Fibroblast of lung (primary cell): ENCODE measurements at regions not wholly inside any gene's neighbourhood (a gene's known extent, or its start where the extent isn't known, plus 50 kb on each side); places are given as distances from the start of the nearest gene placed in this dataset.
"Not testable (repeated sequence)": the region's sequence is repeated elsewhere in the genome, so short reads cannot be mapped to it uniquely, and the experiment has no call there.

Experiments
- DNase-seq, 2 donors: peaks; one replicate each; pipeline versions ENCODE4 v3.0.0 to v3.0.0-alpha.2; 2010; ENCODE audit warnings: low read depth in 2 of 2
- H2AFZ ChIP-seq: 2 replicates; pipeline ENCODE4 v1.5.1; 2012; ENCODE audit warnings: low read length, control low read depth, inconsistent platforms
- H3K27ac ChIP-seq: 2 replicates; pipeline ENCODE4 v1.5.1; 2011; ENCODE audit warnings: low read length, control low read depth; ENCODE audit not compliant: insufficient read depth
- H3K27me3 ChIP-seq: 2 replicates; pipeline ENCODE4 v1.5.1; 2011; ENCODE audit warnings: mild to moderate bottlenecking, low read length; ENCODE audit not compliant: control insufficient read depth, insufficient read depth
- H3K36me3 ChIP-seq: 2 replicates; pipeline ENCODE4 v1.5.1; 2011; ENCODE audit warnings: low read length; ENCODE audit not compliant: control insufficient read depth, insufficient read depth
- H3K4me1 ChIP-seq: 2 replicates; pipeline ENCODE4 v1.5.1; 2011; ENCODE audit warnings: low read length; ENCODE audit not compliant: control insufficient read depth, insufficient read depth; ENCODE audit errors: extremely low read depth
- H3K4me2 ChIP-seq: 2 replicates; pipeline ENCODE4 v1.5.1; 2011; ENCODE audit warnings: low read length, control low read depth; ENCODE audit not compliant: insufficient read depth; ENCODE audit errors: extremely low read depth
- H3K4me3 ChIP-seq, 4 experiments: fragments of 200-600 bp in 1 of 4; sonication (generic) in 1 of 4; replicated peaks in 1 of 4; 2 replicates each; pipeline ENCODE4 v1.5.1; 2011 to 2016; ENCODE audit warnings: low read length in 4 of 4, low read depth in 3 of 4, mild to moderate bottlenecking in 3 of 4, control low read depth in 2 of 4, inconsistent platforms in 1 of 4, mixed read lengths in 1 of 4; ENCODE audit not compliant: insufficient read depth in 1 of 4; ENCODE audit errors: control extremely low read depth in 1 of 4
- H3K79me2 ChIP-seq: 2 replicates; pipeline ENCODE4 v1.5.1; 2012; ENCODE audit warnings: mild to moderate bottlenecking, low read length, inconsistent platforms; ENCODE audit not compliant: control insufficient read depth, insufficient read depth
- H3K9ac ChIP-seq: 2 replicates; pipeline ENCODE4 v1.5.1; 2011; ENCODE audit warnings: mild to moderate bottlenecking, low read length, control low read depth; ENCODE audit not compliant: insufficient read depth
- H3K9me3 ChIP-seq: 2 replicates; pipeline ENCODE4 v1.5.1; 2012; ENCODE audit warnings: low read depth, low read length; ENCODE audit not compliant: control insufficient read depth, insufficient read depth
- H4K20me1 ChIP-seq: 2 replicates; pipeline ENCODE4 v1.5.1; 2011; ENCODE audit warnings: low read length; ENCODE audit not compliant: control insufficient read depth, insufficient read depth; ENCODE audit errors: extremely low read depth
- EZH2 ChIP-seq: IDR thresholded peaks from 2 replicates; pipeline ENCODE4 v1.5.1; 2012; ENCODE audit warnings: low read length, control low read depth, mild to moderate bottlenecking; ENCODE audit errors: missing control alignments
- TF ChIP-seq, protein P1 (sequence below), 2 donors: IDR thresholded peaks in 1 of 2; conservative IDR thresholded peaks in 1 of 2; 1 replicate in 1 of 2; 2 replicates in 1 of 2; pipeline ENCODE4 v1.5.1; 2011 to 2012; ENCODE audit warnings: low read length in 2 of 2, control low read depth in 1 of 2, inconsistent platforms in 1 of 2, low read depth in 1 of 2, mild to moderate bottlenecking in 1 of 2

DNA sequence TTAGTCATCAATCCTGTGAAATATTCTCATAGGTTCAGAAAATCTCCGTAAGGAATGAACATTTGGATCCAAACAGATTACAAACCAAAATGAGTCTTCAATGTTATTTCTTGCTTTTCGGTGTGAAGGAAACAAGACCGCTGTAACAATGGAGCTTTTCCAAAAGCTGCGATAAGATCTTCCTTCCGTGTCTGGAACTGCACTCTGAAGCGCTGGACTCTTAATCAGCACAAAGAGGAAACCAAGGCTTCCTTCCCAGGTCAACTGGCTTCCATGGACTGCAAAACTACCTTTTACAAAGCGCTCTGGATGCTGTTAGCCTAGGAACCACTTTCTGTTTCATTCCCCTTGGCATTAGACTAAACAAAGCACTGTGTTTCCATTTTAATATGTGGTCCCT, 137.9 kb upstream of the BASP1 start:
- Histone ChIP-seq H3K27me3 (no peaks in the 10 kb centered on the region), H3K4me1 (no peaks in the 10 kb centered on the region), H3K9ac (no peak overlapping the region), H3K27ac (no peak overlapping the region), H3K9me3 (no peaks in the 10 kb centered on the region), H3K36me3 (no peaks in the 10 kb centered on the region), H3K4me3 (no peak overlapping the region), H2AFZ (no peak overlapping the region), H3K4me2 (no peak overlapping the region), H4K20me1 (no peaks in the 10 kb centered on the region), H3K79me2 (no peaks in the 10 kb centered on the region)
- no peak for TF ChIP-seq EZH2
- TF ChIP-seq, protein P1, sequence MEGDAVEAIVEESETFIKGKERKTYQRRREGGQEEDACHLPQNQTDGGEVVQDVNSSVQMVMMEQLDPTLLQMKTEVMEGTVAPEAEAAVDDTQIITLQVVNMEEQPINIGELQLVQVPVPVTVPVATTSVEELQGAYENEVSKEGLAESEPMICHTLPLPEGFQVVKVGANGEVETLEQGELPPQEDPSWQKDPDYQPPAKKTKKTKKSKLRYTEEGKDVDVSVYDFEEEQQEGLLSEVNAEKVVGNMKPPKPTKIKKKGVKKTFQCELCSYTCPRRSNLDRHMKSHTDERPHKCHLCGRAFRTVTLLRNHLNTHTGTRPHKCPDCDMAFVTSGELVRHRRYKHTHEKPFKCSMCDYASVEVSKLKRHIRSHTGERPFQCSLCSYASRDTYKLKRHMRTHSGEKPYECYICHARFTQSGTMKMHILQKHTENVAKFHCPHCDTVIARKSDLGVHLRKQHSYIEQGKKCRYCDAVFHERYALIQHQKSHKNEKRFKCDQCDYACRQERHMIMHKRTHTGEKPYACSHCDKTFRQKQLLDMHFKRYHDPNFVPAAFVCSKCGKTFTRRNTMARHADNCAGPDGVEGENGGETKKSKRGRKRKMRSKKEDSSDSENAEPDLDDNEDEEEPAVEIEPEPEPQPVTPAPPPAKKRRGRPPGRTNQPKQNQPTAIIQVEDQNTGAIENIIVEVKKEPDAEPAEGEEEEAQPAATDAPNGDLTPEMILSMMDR (conservative IDR thresholded peaks at IDR 0.05 in 1 of 2, IDR thresholded peaks at IDR 0.05 in 1 of 2; ENCODE audit: low read depth in 1 of 2, low read length in 2 of 2), result no peak
- DNase-seq, result peak in 1 of 2 donors; percentile 64

DNA sequence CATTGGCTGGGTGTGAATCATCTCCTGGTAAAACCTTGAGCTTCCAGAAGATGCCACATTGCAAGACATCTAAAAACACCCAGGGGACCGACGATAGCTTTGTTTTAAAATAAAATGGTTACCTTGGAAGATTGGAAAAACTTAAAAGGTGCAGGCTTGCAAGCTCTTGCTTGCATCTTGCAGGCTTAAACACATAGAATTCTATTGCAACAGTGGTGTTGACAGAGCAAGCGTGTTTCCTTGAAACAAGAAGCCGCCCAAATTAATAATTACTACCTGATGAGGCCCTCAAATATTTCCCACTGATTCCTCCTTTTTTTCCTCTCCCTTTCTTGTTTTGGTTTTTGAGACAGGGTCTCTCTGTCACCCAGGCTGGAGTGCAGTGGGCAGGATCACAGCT, 137.1 kb upstream of the BASP1 start:
- no peaks in the 10 kb centered on the region for H3K4me1 ChIP-seq
- H3K79me2 ChIP-seq, result no peaks in the 10 kb centered on the region
- TF ChIP-seq, protein P1 (conservative IDR thresholded peaks at IDR 0.05 in 1 of 2, IDR thresholded peaks at IDR 0.05 in 1 of 2; ENCODE audit: low read depth in 1 of 2, low read length in 2 of 2), result no peak
- H4K20me1 ChIP-seq, result no peaks in the 10 kb centered on the region
- no peak for DNase-seq
- H3K4me3 ChIP-seq, result no peak overlapping the region
- no peak overlapping the region for H2AFZ ChIP-seq
- no peaks in the 10 kb centered on the region for H3K36me3 ChIP-seq
- no peak overlapping the region for H3K27ac ChIP-seq
- no peak overlapping the region for H3K9ac ChIP-seq
- no peak overlapping the region for H3K4me2 ChIP-seq
- no peaks in the 10 kb centered on the region for H3K27me3 ChIP-seq
- no peaks in the 10 kb centered on the region for H3K9me3 ChIP-seq

DNA sequence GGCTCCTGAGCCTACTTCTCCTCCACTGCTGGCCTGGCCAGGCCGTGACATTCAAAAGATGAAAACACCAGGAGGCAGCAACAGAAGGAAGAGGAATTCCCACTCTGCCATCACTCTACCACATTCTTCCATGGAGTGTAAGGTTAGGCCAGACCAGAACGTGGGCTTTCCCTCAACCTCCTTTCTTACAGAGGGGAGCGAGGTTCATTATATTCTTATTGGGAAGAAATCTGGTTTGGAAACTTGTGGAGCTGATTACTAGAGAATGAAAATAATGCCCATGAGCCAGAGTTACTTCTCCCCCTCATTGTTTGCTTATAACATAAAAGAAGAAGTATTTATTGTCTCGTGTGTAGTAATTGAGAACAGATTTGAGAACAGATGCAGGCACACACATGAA, 136.3 kb upstream of the BASP1 start:
- DNase-seq, result no peak
- Histone ChIP-seq H3K4me1 (no peaks in the 10 kb centered on the region), H4K20me1 (no peaks in the 10 kb centered on the region), H3K36me3 (no peaks in the 10 kb centered on the region), H3K27me3 (no peaks in the 10 kb centered on the region), H3K27ac (no peak overlapping the region), H3K4me3 (no peak overlapping the region), H3K9me3 (no peaks in the 10 kb centered on the region), H3K9ac (no peak overlapping the region), H3K4me2 (no peak overlapping the region), H2AFZ (no peak overlapping the region), H3K79me2 (no peaks in the 10 kb centered on the region)
- no peak for TF ChIP-seq EZH2
- TF ChIP-seq, protein P1 (conservative IDR thresholded peaks at IDR 0.05 in 1 of 2, IDR thresholded peaks at IDR 0.05 in 1 of 2; ENCODE audit: low read depth in 1 of 2, low read length in 2 of 2), result no peak

DNA sequence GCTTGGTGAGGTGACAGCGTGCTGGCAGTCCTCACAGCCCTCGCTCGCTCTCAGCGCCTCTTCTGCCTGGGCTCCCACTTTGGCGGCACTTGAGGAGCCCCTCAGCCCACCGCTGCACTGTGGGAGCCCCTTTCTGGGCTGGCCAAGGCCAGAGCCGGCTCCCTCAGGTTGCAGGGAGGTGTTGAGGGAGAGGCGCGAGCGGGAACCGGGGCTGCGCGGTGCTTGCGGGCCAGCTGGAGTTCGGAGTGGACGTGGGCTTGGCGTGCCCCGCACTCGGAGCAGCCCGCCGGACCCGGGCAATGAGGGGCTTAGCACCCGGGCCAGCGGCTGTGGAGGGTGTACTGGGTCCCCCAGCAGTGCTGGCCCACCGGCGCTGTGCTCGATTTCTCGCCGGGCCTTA, 134.2 kb upstream of the BASP1 start:
- H2AFZ ChIP-seq, H3K79me2 ChIP-seq, H3K4me2 ChIP-seq, H3K9me3 ChIP-seq, H3K4me3 ChIP-seq, H3K4me1 ChIP-seq, H3K36me3 ChIP-seq, DNase-seq, H3K27ac ChIP-seq, H3K27me3 ChIP-seq, H4K20me1 ChIP-seq, H3K9ac ChIP-seq: not testable (repeated sequence)
